ENCODE measurements at regions not wholly inside any gene's neighbourhood (a gene's known extent, or its start where the extent isn't known, plus 50 kb on each side); places are given as distances from the start of the nearest gene placed in this dataset.

GRCh38 chr5:162325143-162325727 is 257.7 kb downstream of the GABRG2 start:
- Histone ChIP-seq H3K4me3 (ENCODE audit: low read length) (no peak overlapping the region), H3K4me1 (ENCODE audit: low read length) (no peaks in the 10 kb centered on the region), H3K36me3 (ENCODE audit: insufficient read depth, low read length) (no peaks in the 10 kb centered on the region), H3K9me2 (replicated peaks; ENCODE audit: insufficient read depth, low read length) (no peaks in the 10 kb centered on the region), H3K27ac (ENCODE audit: low read length) (no peak overlapping the region), H4K20me1 (ENCODE audit: insufficient read depth, low read depth, low read length) (no peaks in the 10 kb centered on the region), H2AFZ (ENCODE audit: low read length) (no peak overlapping the region), H3K27me3 (ENCODE audit: low read length) (no peaks in the 10 kb centered on the region), H3K79me2 (ENCODE audit: low read length) (no peaks in the 10 kb centered on the region), H3K9me3 (ENCODE audit: low read length) (peaks cover 22% of the 10 kb centered on the region), H3K9ac (ENCODE audit: low read length) (no peak overlapping the region), H3K4me2 (ENCODE audit: low read depth, low read length, poor library complexity, severe bottlenecking) (no peak overlapping the region)
- DNase-seq = no peak

- no peaks in the 10 kb centered on the region for H3K79me2 ChIP-seq (ENCODE audit: low read length)
- H3K27me3 ChIP-seq (ENCODE audit: low read length) = no peaks in the 10 kb centered on the region
These were observed 267.4 kb downstream of the GABRG2 start for GRCh38 chr5:162334944-162335343.

GRCh38 chr5:162360373-162360931 is 292.9 kb downstream of the GABRG2 start:
- Histone ChIP-seq H3K79me2 (ENCODE audit: low read length) (no peaks in the 10 kb centered on the region), H3K9me2 (replicated peaks; ENCODE audit: insufficient read depth, low read length) (no peaks in the 10 kb centered on the region), H3K36me3 (ENCODE audit: insufficient read depth, low read length) (no peaks in the 10 kb centered on the region), H3K9ac (ENCODE audit: low read length) (no peak overlapping the region), H3K4me3 (ENCODE audit: low read length) (no peak overlapping the region), H3K27ac (ENCODE audit: low read length) (no peak overlapping the region), H3K4me2 (ENCODE audit: low read depth, low read length, poor library complexity, severe bottlenecking) (no peak overlapping the region), H3K9me3 (ENCODE audit: low read length) (peaks cover 31% of the 10 kb centered on the region), H3K4me1 (ENCODE audit: low read length) (no peaks in the 10 kb centered on the region), H3K27me3 (ENCODE audit: low read length) (no peaks in the 10 kb centered on the region), H2AFZ (ENCODE audit: low read length) (no peak overlapping the region), H4K20me1 (ENCODE audit: insufficient read depth, low read depth, low read length) (no peaks in the 10 kb centered on the region)
- no peak for DNase-seq

More at GRCh38 chr5:162334944-162335343, 267.4 kb downstream of the GABRG2 start:
- Histone ChIP-seq H3K9me3 (ENCODE audit: low read length) (peaks cover 10% of the 10 kb centered on the region), H3K4me1 (ENCODE audit: low read length) (no peaks in the 10 kb centered on the region), H3K27ac (ENCODE audit: low read length) (no peak overlapping the region), H4K20me1 (ENCODE audit: insufficient read depth, low read depth, low read length) (no peaks in the 10 kb centered on the region), H3K36me3 (ENCODE audit: insufficient read depth, low read length) (no peaks in the 10 kb centered on the region), H3K9me2 (replicated peaks; ENCODE audit: insufficient read depth, low read length) (no peaks in the 10 kb centered on the region), H3K4me3 (ENCODE audit: low read length) (no peak overlapping the region), H3K9ac (ENCODE audit: low read length) (no peak overlapping the region), H2AFZ (ENCODE audit: low read length) (no peak overlapping the region), H3K4me2 (ENCODE audit: low read depth, low read length, poor library complexity, severe bottlenecking) (no peak overlapping the region)
- DNase-seq = no peak

- H3K9me2 ChIP-seq (replicated peaks; ENCODE audit: insufficient read depth, low read length) = no peaks in the 10 kb centered on the region
- no peaks in the 10 kb centered on the region; the same call in 1 of the 2 replicates for H3K36me3 ChIP-seq (ENCODE audit: insufficient read depth, low read length)
- no peak overlapping the region for H3K9ac ChIP-seq (ENCODE audit: low read length)
- H2AFZ ChIP-seq (ENCODE audit: low read length) = no peak overlapping the region
- no peaks in the 10 kb centered on the region for H3K27me3 ChIP-seq (ENCODE audit: low read length)
- DNase-seq = no peak
- no peak overlapping the region for H3K4me2 ChIP-seq (ENCODE audit: low read depth, low read length, poor library complexity, severe bottlenecking)
- H3K27ac ChIP-seq (ENCODE audit: low read length) = no peak overlapping the region
- no peaks in the 10 kb centered on the region; the same call in none of the 2 replicates for H3K9me3 ChIP-seq (ENCODE audit: low read length)
- H3K79me2 ChIP-seq (ENCODE audit: low read length) = no peaks in the 10 kb centered on the region
- H3K4me1 ChIP-seq (ENCODE audit: low read length) = no peaks in the 10 kb centered on the region
- no peak overlapping the region for H3K4me3 ChIP-seq (ENCODE audit: low read length)
- H4K20me1 ChIP-seq (ENCODE audit: insufficient read depth, low read depth, low read length) = no peaks in the 10 kb centered on the region
These were observed 304.7 kb downstream of the GABRG2 start for GRCh38 chr5:162372256-162372655.

- DNase-seq = no peak
- Histone ChIP-seq H3K27me3 (ENCODE audit: low read length) (no peaks in the 10 kb centered on the region), H3K36me3 (ENCODE audit: insufficient read depth, low read length) (no peaks in the 10 kb centered on the region), H3K4me3 (ENCODE audit: low read length) (no peak overlapping the region), H3K27ac (ENCODE audit: low read length) (no peak overlapping the region), H3K4me1 (ENCODE audit: low read length) (no peaks in the 10 kb centered on the region), H3K9me2 (replicated peaks; ENCODE audit: insufficient read depth, low read length) (0 out of 2 replicates have a peak, but pooled peaks cover 3% of the 10 kb centered on the region), H4K20me1 (ENCODE audit: insufficient read depth, low read depth, low read length) (no peaks in the 10 kb centered on the region), H3K9me3 (ENCODE audit: low read length) (peaks cover 10% of the 10 kb centered on the region), H3K9ac (ENCODE audit: low read length) (no peak overlapping the region), H3K4me2 (ENCODE audit: low read depth, low read length, poor library complexity, severe bottlenecking) (no peak overlapping the region), H3K79me2 (ENCODE audit: low read length) (no peaks in the 10 kb centered on the region), H2AFZ (ENCODE audit: low read length) (no peak overlapping the region)
These were observed 310.3 kb downstream of the GABRG2 start for GRCh38 chr5:162377895-162378294.

- no peaks in the 10 kb centered on the region for H3K27me3 ChIP-seq (ENCODE audit: low read length)
- H2AFZ ChIP-seq (ENCODE audit: low read length) = no peak overlapping the region
- no peak overlapping the region for H3K4me3 ChIP-seq (ENCODE audit: low read length)
- DNase-seq = no peak
- no peaks in the 10 kb centered on the region for H4K20me1 ChIP-seq (ENCODE audit: insufficient read depth, low read depth, low read length)
- no peak overlapping the region for H3K27ac ChIP-seq (ENCODE audit: low read length)
- no peaks in the 10 kb centered on the region for H3K79me2 ChIP-seq (ENCODE audit: low read length)
- H3K4me2 ChIP-seq (ENCODE audit: low read depth, low read length, poor library complexity, severe bottlenecking) = no peak overlapping the region
- no peak overlapping the region for H3K9ac ChIP-seq (ENCODE audit: low read length)
- H3K9me3 ChIP-seq (ENCODE audit: low read length) = peaks cover 19% of the 10 kb centered on the region; the same call in 1 of the 2 replicates
- H3K4me1 ChIP-seq (ENCODE audit: low read length) = no peaks in the 10 kb centered on the region
- H3K9me2 ChIP-seq (replicated peaks; ENCODE audit: insufficient read depth, low read length) = 0 out of 2 replicates have a peak, but pooled peaks cover 3% of the 10 kb centered on the region
- H3K36me3 ChIP-seq (ENCODE audit: insufficient read depth, low read length) = no peaks in the 10 kb centered on the region
These were observed 315.3 kb downstream of the GABRG2 start for GRCh38 chr5:162382839-162383238.

- Histone ChIP-seq H3K9ac (ENCODE audit: low read length) (no peak overlapping the region), H3K9me3 (ENCODE audit: low read length) (peaks cover 18% of the 10 kb centered on the region; the same call in 1 of the 2 replicates), H2AFZ (ENCODE audit: low read length) (no peak overlapping the region), H4K20me1 (ENCODE audit: insufficient read depth, low read depth, low read length) (no peaks in the 10 kb centered on the region), H3K9me2 (replicated peaks; ENCODE audit: insufficient read depth, low read length) (no peaks in the 10 kb centered on the region), H3K27ac (ENCODE audit: low read length) (no peak overlapping the region), H3K4me3 (ENCODE audit: low read length) (no peak overlapping the region), H3K4me1 (ENCODE audit: low read length) (no peaks in the 10 kb centered on the region), H3K79me2 (ENCODE audit: low read length) (no peaks in the 10 kb centered on the region), H3K4me2 (ENCODE audit: low read depth, low read length, poor library complexity, severe bottlenecking) (no peak overlapping the region), H3K27me3 (ENCODE audit: low read length) (no peaks in the 10 kb centered on the region), H3K36me3 (ENCODE audit: insufficient read depth, low read length) (no peaks in the 10 kb centered on the region)
- no peak for DNase-seq
These were observed 316.7 kb downstream of the GABRG2 start for GRCh38 chr5:162384225-162384624.

- no peaks in the 10 kb centered on the region for H3K4me1 ChIP-seq (ENCODE audit: low read length)
- no peaks in the 10 kb centered on the region for H3K9me2 ChIP-seq (replicated peaks; ENCODE audit: insufficient read depth, low read length)
- H3K4me3 ChIP-seq (ENCODE audit: low read length) = no peak overlapping the region
- H3K27me3 ChIP-seq (ENCODE audit: low read length) = no peaks in the 10 kb centered on the region
- no peaks in the 10 kb centered on the region for H4K20me1 ChIP-seq (ENCODE audit: insufficient read depth, low read depth, low read length)
- H3K36me3 ChIP-seq (ENCODE audit: insufficient read depth, low read length) = no peaks in the 10 kb centered on the region
- peaks cover 30% of the 10 kb centered on the region for H3K9me3 ChIP-seq (ENCODE audit: low read length)
- H2AFZ ChIP-seq (ENCODE audit: low read length) = no peak overlapping the region
- H3K9ac ChIP-seq (ENCODE audit: low read length) = no peak overlapping the region
- no peak for DNase-seq
- no peaks in the 10 kb centered on the region for H3K79me2 ChIP-seq (ENCODE audit: low read length)
- H3K4me2 ChIP-seq (ENCODE audit: low read depth, low read length, poor library complexity, severe bottlenecking) = no peak overlapping the region
- no peak overlapping the region for H3K27ac ChIP-seq (ENCODE audit: low read length)
These were observed 324.3 kb downstream of the GABRG2 start for GRCh38 chr5:162391833-162392232.

Measured in Karpas-422 (cell line).